ENCODE measurements at regions not wholly inside any gene's neighbourhood (a gene's known extent, or its start where the extent isn't known, plus 50 kb on each side); places are given as distances from the start of the nearest gene placed in this dataset.

- Mint-ChIP-seq H3K36me3 (ENCODE audit: low read depth) (peaks cover 4% of the 10 kb centered on the region), H3K27me3 (no peaks in the 10 kb centered on the region), H3K9me3 (peaks cover 3% of the 10 kb centered on the region), H3K4me3 (peak overlapping the region; percentile 85), H3K27ac (peak overlapping the region; percentile 86), H3K4me1 (peaks cover 15% of the 10 kb centered on the region)
- peak; percentile 79 for DNase-seq
- CTCF ChIA-PET: interaction anchor here (0.7 to 2.4 kb wide), 4 partner anchors 12 to 651 kb away, joined by 3 to 13 read pairs (median 4); no protein-coding TSS in a partner anchor
- POLR2A ChIA-PET: interaction anchor here (1.6 to 3.1 kb wide), 7 partner anchors 10 to 291 kb away, joined by 4 to 57 read pairs (median 10); partner anchors contain the start of genes KDM4C and UHRF2
These were observed 53.7 kb upstream of the KDM4C start for GRCh38 chr9:6703898-6704639.

DNA sequence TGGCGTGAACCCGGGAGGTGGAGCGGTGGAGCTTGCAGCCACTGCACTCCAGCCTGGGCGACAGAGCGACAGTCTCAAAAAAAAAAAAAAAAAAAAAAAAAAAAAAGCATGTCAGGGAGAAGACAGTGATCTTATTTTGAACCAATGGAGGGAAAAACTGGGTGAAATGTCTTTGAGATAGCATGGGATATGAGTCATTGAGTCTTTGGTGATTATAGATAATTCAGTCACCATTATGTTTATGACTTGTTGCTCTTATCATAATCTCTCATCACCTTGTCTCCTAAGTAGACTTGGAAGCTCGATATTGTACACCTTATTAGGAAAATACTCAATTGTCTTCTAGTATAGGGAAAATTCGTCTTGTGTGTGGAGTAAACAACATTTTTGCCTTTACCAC is 55.1 kb upstream of the KDM4C start:
- no peak for DNase-seq
- Mint-ChIP-seq H3K27me3 (no peaks in the 10 kb centered on the region), H3K4me1 (peaks cover 15% of the 10 kb centered on the region), H3K4me3 (peak overlapping the region; percentile 85), H3K27ac (peak overlapping the region; percentile 72), H3K9me3 (no peaks in the 10 kb centered on the region), H3K36me3 (ENCODE audit: low read depth) (peaks cover 4% of the 10 kb centered on the region)
- ChIA-PET POLR2A (interaction anchor here (1.6 to 3.1 kb wide), 6 partner anchors 11 to 290 kb away, joined by 4 to 57 read pairs (median 24); partner anchors contain the start of genes KDM4C and UHRF2), CTCF (interaction anchor here (0.7 to 2.4 kb wide), 5 partner anchors 11 to 48 kb away, joined by 3 to 13 read pairs (median 5); no protein-coding TSS in a partner anchor)

DNA sequence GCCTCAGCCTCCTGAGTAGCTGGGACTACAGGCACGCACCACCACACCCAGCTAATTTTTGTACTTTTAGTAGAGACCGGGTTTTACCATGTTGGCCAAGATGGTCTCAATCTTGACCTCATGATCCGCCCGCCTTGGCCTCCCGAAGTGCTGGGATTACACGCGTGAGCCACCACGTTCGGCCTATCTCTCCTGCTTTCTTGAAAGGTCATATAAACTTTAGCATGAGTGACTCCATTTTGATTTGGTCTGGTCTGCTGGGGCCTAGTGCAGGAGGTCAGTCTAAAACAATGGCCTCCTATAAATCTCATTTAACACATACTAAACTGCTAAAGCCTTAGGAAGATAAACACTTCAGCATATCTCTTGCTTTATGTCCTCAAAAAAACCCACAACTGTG is 50.6 kb upstream of the GLDC start:
- H3K4me1 Mint-ChIP-seq: no peaks in the 10 kb centered on the region
- CTCF ChIA-PET: no interaction called here
- no peak overlapping the region for H3K27ac Mint-ChIP-seq
- no peak overlapping the region for H3K4me3 Mint-ChIP-seq
- no peaks in the 10 kb centered on the region for H3K27me3 Mint-ChIP-seq
- no peaks in the 10 kb centered on the region for H3K9me3 Mint-ChIP-seq
- H3K36me3 Mint-ChIP-seq (ENCODE audit: low read depth): no peaks in the 10 kb centered on the region
- DNase-seq: no peak
- POLR2A ChIA-PET: interaction anchor here (1.0 kb wide), 1 partner anchor 20 kb away, joined by 3 read pairs; no protein-coding TSS in a partner anchor

GRCh38 chr9:6695121-6695814 is 49.7 kb upstream of the GLDC start:
- Mint-ChIP-seq H3K9me3 (no peaks in the 10 kb centered on the region), H3K27ac (no peak overlapping the region), H3K4me3 (no peak overlapping the region), H3K27me3 (no peaks in the 10 kb centered on the region), H3K36me3 (ENCODE audit: low read depth) (no peaks in the 10 kb centered on the region), H3K4me1 (peaks cover under 1% of the 10 kb centered on the region)
- POLR2A ChIA-PET: interaction anchor here (1.0 kb wide), 1 partner anchor 21 kb away, joined by 3 read pairs; no protein-coding TSS in a partner anchor
- CTCF ChIA-PET: no interaction called here
- no peak for DNase-seq

Data from activated CD4-positive, alpha-beta memory T cell treated with anti-CD3 and anti-CD28 coated beads, Interleukin-2, amount 10 ng/mL, durations not matched to agents 7 days and 5 days (primary cell).